SK-N-MC (cell line): ENCODE measurements at regions not wholly inside any gene's neighbourhood (a gene's known extent, or its start where the extent isn't known, plus 50 kb on each side); places are given as distances from the start of the nearest gene placed in this dataset.

Experiments
- DNase-seq: peaks from one replicate; pipeline ENCODE4 v3.0.0-alpha.2; 2011; ENCODE audit warnings: low read depth, low spot score
- H3K27ac ChIP-seq: fragments of 200-600 bp; sonication (generic); 2 replicates; pipeline ENCODE4 v1.5.1; 2016; ENCODE audit warnings: mixed run types
- H3K36me3 ChIP-seq: fragments of 200-600 bp; sonication (generic); 2 replicates; pipeline ENCODE4 v1.6.1; 2017; ENCODE audit warnings: antibody characterized with exemption, low read length, mixed read lengths; ENCODE audit not compliant: insufficient read depth
- H3K4me3 ChIP-seq: fragments of 200-600 bp; sonication (generic); 2 replicates; pipeline ENCODE4 v1.5.1; 2016
- H3K9ac ChIP-seq: fragments of 200-600 bp; sonication (generic); 2 replicates; pipeline ENCODE4 v1.8.0; 2017; ENCODE audit warnings: mixed run types, mixed read lengths; ENCODE audit not compliant: insufficient read length
- H3K9me3 ChIP-seq: fragments of 200-600 bp; sonication (generic); 2 replicates; pipeline ENCODE4 v1.6.1; 2017; ENCODE audit warnings: low read depth, mild to moderate bottlenecking, antibody characterized with exemption, low read length, moderate library complexity, mixed read lengths
- EZH2 ChIP-seq: fragments of 200-600 bp; sonication (generic); IDR thresholded peaks from one replicate; pipeline ENCODE4 v1.6.1; 2017; ENCODE audit warnings: antibody characterized with exemption
- FOXP2 ChIP-seq: optimal IDR thresholded peaks from 2 replicates; pipeline ENCODE3; 2011; ENCODE audit warnings: mild to moderate bottlenecking, moderate library complexity; ENCODE audit not compliant: insufficient read depth; ENCODE audit errors: extremely low read length, control extremely low read depth
- POLR2AphosphoS5 ChIP-seq: IDR thresholded peaks from 2 replicates; pipeline ENCODE4 v1.6.1; 2012; ENCODE audit warnings: mild to moderate bottlenecking, low read depth, low read length, borderline replicate concordance

GRCh38 chr20:3354247-3354646, 53.2 kb downstream of the DNAAF9 start:
- no peak overlapping the region for H3K27ac ChIP-seq
- H3K4me3 ChIP-seq: no peak overlapping the region
- no peaks in the 10 kb centered on the region for H3K9me3 ChIP-seq
- no peak overlapping the region for H3K9ac ChIP-seq
- TF ChIP-seq FOXP2 (no peak), POLR2AphosphoS5 (no peak), EZH2 (no peak)
- no peaks in the 10 kb centered on the region for H3K36me3 ChIP-seq
- DNase-seq: no peak

- no peak overlapping the region for H3K27ac ChIP-seq
- TF ChIP-seq FOXP2 (no peak), POLR2AphosphoS5 (no peak), EZH2 (no peak)
- H3K9ac ChIP-seq: no peak overlapping the region
- DNase-seq: no peak
- no peak overlapping the region for H3K4me3 ChIP-seq
- no peaks in the 10 kb centered on the region for H3K9me3 ChIP-seq
- H3K36me3 ChIP-seq: no peaks in the 10 kb centered on the region
These were observed 53.8 kb downstream of the DNAAF9 start for GRCh38 chr20:3353646-3354045.

GRCh38 chr20:3352202-3352601, 55.3 kb downstream of the DNAAF9 start:
- Histone ChIP-seq H3K36me3 (no peaks in the 10 kb centered on the region), H3K4me3 (no peak overlapping the region), H3K9me3 (no peaks in the 10 kb centered on the region), H3K27ac (no peak overlapping the region), H3K9ac (no peak overlapping the region)
- no peak for DNase-seq
- TF ChIP-seq EZH2 (no peak), FOXP2 (no peak), POLR2AphosphoS5 (no peak)

GRCh38 chr20:3350422-3350821, 57.0 kb downstream of the DNAAF9 start:
- DNase-seq: no peak
- H3K36me3 ChIP-seq: no peaks in the 10 kb centered on the region
- H3K9me3 ChIP-seq: no peaks in the 10 kb centered on the region

GRCh38 chr20:3349786-3350185, 57.7 kb downstream of the DNAAF9 start:
- H3K27ac ChIP-seq: no peak overlapping the region
- no peaks in the 10 kb centered on the region for H3K36me3 ChIP-seq
- no peak overlapping the region for H3K9ac ChIP-seq
- no peak overlapping the region for H3K4me3 ChIP-seq
- no peak for DNase-seq
- H3K9me3 ChIP-seq: no peaks in the 10 kb centered on the region
- TF ChIP-seq FOXP2 (no peak), POLR2AphosphoS5 (no peak), EZH2 (no peak)

More at GRCh38 chr20:3350422-3350821, 57.0 kb downstream of the DNAAF9 start:
- no peak overlapping the region for H3K27ac ChIP-seq
- H3K4me3 ChIP-seq: no peak overlapping the region
- no peak overlapping the region for H3K9ac ChIP-seq
- TF ChIP-seq POLR2AphosphoS5 (no peak), FOXP2 (no peak), EZH2 (no peak)

GRCh38 chr20:3342766-3343165, 64.7 kb downstream of the DNAAF9 start:
- no peak overlapping the region for H3K9ac ChIP-seq
- no peak overlapping the region for H3K4me3 ChIP-seq
- no peak for DNase-seq
- H3K36me3 ChIP-seq: no peaks in the 10 kb centered on the region
- H3K9me3 ChIP-seq: no peaks in the 10 kb centered on the region
- no peak overlapping the region for H3K27ac ChIP-seq
- no peak for TF ChIP-seq POLR2AphosphoS5
- TF ChIP-seq FOXP2: no peak
- no peak for TF ChIP-seq EZH2

GRCh38 chr20:3340443-3340842, 67.0 kb downstream of the DNAAF9 start:
- no peaks in the 10 kb centered on the region for H3K9me3 ChIP-seq
- no peak overlapping the region for H3K9ac ChIP-seq
- TF ChIP-seq EZH2 (no peak), FOXP2 (no peak), POLR2AphosphoS5 (no peak)
- H3K4me3 ChIP-seq: no peak overlapping the region
- DNase-seq: no peak
- no peak overlapping the region for H3K27ac ChIP-seq
- H3K36me3 ChIP-seq: no peaks in the 10 kb centered on the region

GRCh38 chr20:3339571-3339970, 67.9 kb downstream of the DNAAF9 start:
- H3K27ac ChIP-seq: no peak overlapping the region
- DNase-seq: no peak
- TF ChIP-seq FOXP2: no peak
- TF ChIP-seq EZH2: no peak
- TF ChIP-seq POLR2AphosphoS5: no peak
- H3K9ac ChIP-seq: no peak overlapping the region
- H3K36me3 ChIP-seq: no peaks in the 10 kb centered on the region
- no peak overlapping the region for H3K4me3 ChIP-seq
- no peaks in the 10 kb centered on the region for H3K9me3 ChIP-seq

GRCh38 chr20:3339076-3339475, 68.4 kb downstream of the DNAAF9 start:
- Histone ChIP-seq H3K27ac (no peak overlapping the region), H3K9me3 (no peaks in the 10 kb centered on the region), H3K9ac (no peak overlapping the region), H3K36me3 (no peaks in the 10 kb centered on the region), H3K4me3 (no peak overlapping the region)
- TF ChIP-seq POLR2AphosphoS5 (no peak), EZH2 (no peak), FOXP2 (no peak)
- no peak for DNase-seq
